ENCODE measurements at regions not wholly inside any gene's neighbourhood (a gene's known extent, or its start where the extent isn't known, plus 50 kb on each side); places are given as distances from the start of the nearest gene placed in this dataset.
A peak's percentile ranks its signal among the peaks of the same experiment; 100 is the strongest.

GRCh38 chr1:204736836-204737235, 51.3 kb upstream of the LRRN2 start:
- no peak for DNase-seq

DNA sequence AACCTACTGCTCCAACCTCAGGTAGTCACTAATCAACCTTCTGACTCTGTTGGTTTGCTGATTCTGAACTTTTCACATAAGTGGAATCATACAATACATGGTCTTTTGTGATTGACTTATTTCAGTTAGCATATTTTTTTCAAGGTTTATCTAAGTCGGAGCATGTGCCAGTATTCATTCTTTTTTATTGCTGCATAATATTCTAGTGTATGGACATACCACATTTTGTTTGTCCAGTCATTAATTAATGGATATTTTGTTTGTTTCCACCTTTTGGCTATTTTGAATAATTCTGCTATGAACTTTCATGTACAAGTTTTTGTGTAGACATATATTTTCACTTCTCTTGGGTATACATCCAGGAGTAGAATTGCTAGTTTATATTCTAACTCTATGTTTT, 53.0 kb upstream of the LRRN2 start:
- no peak for DNase-seq

DNA sequence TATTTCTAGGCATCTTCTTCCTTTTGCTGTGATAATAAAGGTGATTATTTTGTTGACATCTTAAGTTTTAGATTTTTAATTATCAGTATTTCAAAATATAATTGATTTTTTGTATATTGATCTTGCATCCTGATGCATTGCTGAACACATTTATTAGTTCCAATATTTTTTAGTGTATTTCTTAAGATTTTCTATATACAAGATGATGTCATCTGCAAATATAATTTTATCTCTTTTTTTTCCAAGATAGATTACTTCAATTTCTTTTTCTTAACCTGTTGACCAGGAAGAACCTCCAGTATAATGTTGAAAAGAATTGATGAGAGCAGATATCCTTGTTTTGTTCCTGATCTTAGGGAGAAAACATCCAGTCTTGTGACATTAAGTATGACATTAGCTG, 54.8 kb upstream of the LRRN2 start:
- DNase-seq, result no peak

DNA sequence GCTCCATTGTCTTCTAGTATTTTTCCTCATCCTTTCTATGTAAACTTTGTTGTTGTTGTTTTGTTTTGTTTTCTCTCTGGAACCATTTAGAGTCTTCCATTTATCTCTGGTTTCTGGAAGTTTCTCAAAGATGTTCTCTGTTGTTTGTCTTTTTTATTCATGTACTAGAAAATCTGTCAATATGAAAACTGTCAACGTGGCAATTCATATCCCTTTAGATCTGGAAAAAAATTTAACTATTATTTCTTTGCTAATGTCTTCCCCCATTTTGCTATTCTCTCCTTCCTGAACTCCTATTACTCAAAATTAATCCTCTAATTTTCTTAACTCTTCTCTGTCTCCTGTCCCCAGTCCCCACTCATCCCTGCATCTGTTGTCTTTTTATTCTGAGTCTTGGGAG, 55.9 kb upstream of the LRRN2 start:
- DNase-seq, result no peak

GRCh38 chr1:204742676-204743251, 57.2 kb upstream of the LRRN2 start:
- no peak for DNase-seq

GRCh38 chr1:204744107-204744779, 58.7 kb upstream of the LRRN2 start:
- no peak for DNase-seq

DNA sequence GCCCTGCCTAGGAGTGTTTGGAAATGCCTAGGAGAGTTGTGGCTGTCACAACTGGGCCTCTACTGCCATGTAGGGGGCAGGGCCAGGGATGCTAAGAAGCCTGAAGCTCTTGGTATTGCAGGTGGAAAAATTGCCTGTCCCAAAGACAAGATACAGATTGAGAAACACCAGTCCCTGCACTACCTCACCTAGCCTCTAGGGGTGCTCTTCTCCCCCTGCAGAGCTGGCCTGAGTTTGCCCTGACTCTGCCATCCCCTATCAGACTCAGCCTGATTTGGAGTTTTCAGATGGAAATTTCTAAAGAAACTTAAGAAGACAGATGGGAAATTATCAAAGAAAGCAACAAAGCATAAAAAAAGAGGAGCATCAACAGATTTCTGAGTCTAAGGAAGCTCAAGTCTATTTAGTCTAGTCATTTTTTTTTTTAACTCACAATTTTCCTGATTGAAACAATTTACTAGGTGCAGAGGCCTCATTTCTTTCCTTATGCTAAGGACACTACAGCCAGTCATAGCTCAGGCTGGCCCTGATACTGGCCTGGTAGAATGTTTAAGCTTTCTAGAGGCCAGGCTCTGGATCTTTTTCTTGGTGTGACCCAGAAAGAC, 61.4 kb upstream of the LRRN2 start:
- DNase-seq, result peak; percentile 43

GRCh38 chr1:204751480-204751879, 65.9 kb upstream of the LRRN2 start:
- no peak for DNase-seq

- no peak for DNase-seq
Measured at GRCh38 chr1:204751883-204752687, 66.5 kb upstream of the LRRN2 start.

GRCh38 chr1:204752688-204753040, 67.1 kb upstream of the LRRN2 start:
- no peak for DNase-seq

DNA sequence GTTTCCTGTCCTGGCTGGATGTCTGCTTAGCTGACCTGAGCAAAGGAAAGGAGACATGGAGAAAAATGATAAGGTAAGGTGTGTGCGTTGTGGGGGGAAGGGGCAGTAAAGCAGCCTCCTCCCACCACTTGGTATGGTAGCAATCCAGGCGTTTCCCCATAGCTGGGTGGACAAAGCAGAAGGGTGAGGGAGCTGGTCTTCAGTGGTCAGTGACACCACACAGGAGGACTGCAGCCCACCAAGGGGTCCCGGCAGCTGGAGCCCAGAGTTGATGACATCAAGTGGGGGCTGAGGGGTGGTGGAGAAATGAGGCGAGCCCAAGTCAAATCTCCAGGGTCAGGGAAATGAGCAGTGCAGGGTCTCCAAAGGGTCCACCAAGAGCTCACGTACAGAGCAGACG, 69.3 kb upstream of the LRRN2 start:
- no peak for DNase-seq

GRCh38 chr1:204756349-204756748, 70.8 kb upstream of the LRRN2 start:
- no peak for DNase-seq

- no peak for DNase-seq
Measured at GRCh38 chr1:204756811-204757210, 71.3 kb upstream of the LRRN2 start.

- no peak for DNase-seq
Measured at GRCh38 chr1:204758601-204759000, 73.1 kb upstream of the LRRN2 start.

GRCh38 chr1:204760350-204760749, 74.8 kb upstream of the LRRN2 start:
- no peak for DNase-seq

DNA sequence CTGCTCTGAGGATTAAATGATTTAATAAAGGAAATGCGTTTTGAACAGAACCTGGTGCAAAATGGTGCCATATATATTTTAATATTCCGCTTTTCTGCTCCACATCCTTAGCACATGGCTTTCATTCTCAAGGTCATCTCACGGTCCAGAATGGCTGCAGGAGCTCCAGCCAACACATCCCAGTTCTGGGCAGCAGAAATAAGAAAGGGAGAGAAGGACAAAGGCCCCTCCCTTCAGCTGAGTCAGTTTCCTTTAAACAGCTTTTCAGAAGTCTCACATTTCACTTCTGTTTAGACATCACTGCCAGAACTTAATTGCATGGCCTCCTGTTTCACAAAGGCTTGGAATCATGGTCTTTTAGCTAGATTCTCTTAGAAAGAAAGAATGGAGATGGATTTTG, 75.2 kb upstream of the LRRN2 start:
- DNase-seq, result no peak

DNA sequence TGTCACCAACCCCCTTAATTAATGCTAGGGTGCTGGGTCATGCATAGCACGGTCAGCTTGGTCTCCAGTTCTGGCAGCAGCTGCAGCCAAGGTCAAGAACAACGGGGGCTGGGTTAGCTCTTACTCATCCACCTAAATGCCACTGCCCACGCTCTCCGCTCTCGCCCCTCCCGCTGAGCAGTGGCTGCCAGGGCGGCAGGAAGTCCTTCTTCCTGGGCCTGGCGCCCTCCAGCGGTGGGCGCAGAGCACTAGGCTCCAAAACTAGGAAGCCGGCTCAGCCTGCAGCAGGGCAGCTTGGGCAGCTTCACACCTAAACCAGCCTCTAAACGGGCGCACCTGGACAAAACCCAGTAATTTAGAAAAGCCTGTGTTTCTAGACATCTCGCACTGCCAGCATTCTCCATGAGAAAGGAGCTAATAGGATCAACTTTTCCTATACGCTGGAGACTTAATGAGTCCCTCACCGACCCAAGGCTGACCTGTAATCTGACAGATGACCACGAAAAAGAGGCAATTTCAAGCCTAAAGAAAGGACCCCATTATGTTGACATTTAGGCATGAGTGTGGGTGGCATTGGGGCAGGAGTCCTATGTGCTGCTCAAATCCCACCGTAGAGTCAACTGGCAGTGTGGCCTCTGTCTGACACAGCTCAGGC, 78.4 kb upstream of the LRRN2 start:
- peak; percentile 66 for DNase-seq

DNA sequence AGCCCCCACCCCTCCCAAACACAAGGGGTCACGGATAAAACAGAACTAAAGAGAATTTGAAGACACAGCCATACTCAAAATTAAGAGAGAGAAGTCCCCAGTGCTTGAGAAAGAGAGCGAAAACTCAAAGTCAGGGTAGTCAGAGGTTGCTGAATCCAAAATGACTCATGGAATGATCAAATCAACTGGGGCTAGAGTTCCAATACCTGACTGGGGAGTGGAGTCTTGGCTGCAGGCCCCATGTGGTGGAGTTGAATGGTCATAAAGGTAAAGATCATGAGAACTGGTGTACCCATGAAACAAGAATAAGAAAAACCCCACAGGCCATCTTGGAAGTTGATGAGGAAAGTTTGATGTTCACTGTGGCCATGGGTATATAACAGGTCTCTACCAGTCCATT, 84.5 kb upstream of the LRRN2 start:
- DNase-seq, result no peak

GRCh38 chr1:204771358-204771757, 85.8 kb upstream of the LRRN2 start:
- DNase-seq, result no peak

GRCh38 chr1:204773246-204773645, 87.7 kb upstream of the LRRN2 start:
- no peak for DNase-seq

DNA sequence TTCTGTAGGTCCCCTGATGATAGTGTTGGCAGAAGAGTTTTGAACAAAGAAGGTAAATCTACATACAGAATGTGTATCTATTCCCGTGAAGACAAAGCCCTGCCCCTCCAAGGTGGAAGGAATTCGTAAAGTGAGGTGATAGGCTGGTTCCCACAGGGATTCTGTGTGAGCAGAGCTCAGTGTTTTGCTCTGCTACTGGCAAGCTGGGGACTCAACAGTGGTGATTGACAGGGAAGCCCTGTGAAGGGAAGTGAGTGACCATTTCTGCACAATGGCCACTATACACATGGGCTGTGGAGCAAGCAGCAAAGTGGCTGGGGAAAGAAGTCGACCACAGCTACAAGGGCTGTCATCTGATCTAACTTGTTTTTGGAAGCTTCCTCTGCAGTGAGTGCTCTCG, 90.0 kb upstream of the LRRN2 start:
- DNase-seq, result no peak

DNA sequence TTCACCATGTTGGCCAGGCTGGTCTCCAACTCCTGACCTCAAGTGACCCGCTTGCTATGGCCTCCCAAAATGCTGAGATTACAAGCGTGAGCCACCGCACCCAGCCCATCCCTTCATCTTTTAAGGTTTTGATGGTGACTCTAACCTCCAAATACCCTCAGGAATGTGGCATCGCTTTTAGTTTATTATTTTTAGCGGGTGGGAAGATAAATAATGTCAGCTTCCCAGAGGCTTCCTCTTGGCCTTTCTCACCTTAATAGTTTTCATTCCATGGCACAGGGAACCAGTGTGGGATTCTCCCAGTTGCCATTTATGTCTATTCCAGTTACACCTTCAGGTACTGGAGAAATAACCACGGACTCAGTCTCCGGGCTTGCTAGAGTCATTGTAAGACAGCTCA, 92.1 kb upstream of the LRRN2 start:
- no peak for DNase-seq

DNA sequence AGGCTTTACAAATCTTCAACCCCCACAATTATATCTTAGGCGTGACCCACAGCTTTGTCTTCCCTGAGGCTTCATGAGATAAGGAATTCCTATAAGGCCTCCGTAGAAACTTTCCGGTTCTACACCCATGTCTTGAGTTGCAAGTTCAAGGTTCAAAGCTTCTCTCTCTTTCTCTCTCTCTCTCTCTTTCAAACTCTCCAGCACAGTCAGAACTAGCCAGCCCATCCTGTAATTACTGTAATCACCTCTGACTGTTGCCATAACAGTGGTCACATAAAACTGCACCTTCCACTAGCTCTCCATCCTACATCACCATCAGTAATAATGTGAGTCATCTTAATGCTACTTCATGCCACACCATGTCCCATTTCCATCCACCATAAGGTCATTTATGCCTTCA, 90.0 kb upstream of the NFASC start:
- DNase-seq, result no peak

All from activated T-cell treated with anti-CD3 and anti-CD28 coated beads, Interleukin-2, amount 50 U/mL, for 1 hour (primary cell).